GM18867 (cell line): ENCODE measurements at regions not wholly inside any gene's neighbourhood (a gene's known extent, or its start where the extent isn't known, plus 50 kb on each side); places are given as distances from the start of the nearest gene placed in this dataset.
A peak's percentile ranks its signal among the peaks of the same experiment; 100 is the strongest.

Source experiments
- ATAC-seq: cut with Tn5 transposase; IDR thresholded peaks from one replicate; pipeline ENCODE4 v1.9.1; 2021; ENCODE audit warnings: mild to moderate bottlenecking, moderate library complexity; ENCODE audit not compliant: unreplicated experiment

DNA sequence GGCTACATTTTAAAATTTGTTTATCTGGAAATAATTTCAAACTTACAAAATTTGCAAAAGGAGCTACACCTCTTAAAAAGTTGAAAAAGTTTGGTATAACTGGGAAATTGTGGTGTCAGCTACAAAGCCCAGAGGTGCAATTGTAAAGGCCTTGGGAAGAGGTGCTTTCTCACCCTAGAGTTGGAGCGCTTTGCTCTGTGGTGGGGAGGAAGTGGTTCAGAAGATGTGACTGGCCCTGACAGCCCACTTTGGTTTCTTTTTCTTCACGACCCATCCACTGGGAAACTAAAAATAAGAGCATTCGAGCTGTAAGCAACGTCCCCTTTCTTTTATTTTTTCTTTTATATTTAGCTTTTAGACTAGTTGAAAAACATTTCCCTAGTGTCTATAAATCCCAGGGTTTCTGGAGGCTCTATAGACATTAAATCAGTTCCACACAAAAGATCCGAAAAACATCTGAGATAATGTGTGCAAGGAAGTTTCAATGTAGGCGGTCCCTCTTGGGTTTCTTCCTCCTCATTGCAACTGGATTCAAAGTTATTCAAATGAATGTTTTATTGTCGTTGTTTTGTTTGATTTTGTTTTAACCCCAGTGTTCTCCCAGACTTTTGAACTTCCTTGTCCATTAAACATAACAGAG, 397.8 kb downstream of the KIF16B start:
- ATAC-seq: peak; percentile 79

DNA sequence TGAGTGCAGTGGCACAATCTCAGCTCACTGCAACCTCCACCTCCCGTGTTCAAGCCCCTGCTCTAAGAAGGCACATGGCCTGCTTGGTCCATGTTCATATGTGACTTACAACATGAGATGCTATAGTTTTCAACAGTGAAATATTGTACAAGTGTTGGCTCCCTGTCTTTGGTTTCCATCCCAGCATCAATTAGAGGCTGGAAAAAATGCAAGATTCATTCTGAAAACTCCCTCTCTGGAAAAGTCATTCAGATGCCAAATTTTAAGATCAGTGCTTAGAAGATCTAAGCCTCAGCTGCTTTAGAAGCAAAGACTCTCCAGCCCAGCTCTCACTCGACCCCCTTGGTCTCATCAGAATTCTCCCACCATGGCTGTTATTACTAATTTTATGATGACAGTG, 398.9 kb downstream of the KIF16B start:
- ATAC-seq: no peak

DNA sequence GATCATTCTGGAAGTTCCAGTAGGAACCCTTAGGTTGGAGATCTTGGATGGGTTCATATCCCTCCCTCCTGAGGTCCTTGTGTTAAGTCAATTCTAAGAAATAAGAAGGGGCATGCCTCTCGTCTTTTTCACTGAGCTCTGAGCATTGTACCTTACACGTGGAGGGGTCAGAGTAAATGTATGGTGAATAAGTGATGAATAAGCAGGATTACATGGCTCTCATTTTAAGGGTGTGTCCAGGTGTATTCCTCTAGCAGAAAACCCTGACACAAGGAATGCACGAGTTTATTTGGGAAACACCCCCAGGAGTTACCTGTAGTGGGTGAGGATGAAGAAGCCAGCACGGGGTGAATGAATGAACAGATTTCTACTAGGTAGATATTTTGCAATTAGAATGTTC, 400.2 kb downstream of the KIF16B start:
- ATAC-seq: no peak

DNA sequence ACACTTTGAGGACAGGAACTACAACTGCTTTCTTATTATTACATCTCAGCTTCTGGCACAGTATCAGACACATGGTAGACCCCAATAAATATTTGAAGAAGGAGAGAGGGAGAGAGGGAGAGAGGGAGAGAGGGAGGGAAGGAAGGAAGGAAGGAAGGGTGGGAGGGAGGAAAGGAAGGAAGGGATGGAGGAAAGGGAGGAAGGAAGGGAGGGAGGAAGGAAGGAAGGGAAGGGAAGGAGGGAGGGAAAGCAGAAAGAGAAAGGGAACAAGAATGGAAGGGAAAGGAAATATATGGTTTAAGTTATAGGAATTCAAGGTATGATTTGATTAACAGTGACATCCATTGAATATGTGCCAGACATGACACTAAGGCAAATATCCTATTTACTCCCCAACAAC, 402.1 kb downstream of the KIF16B start:
- no peak for ATAC-seq

DNA sequence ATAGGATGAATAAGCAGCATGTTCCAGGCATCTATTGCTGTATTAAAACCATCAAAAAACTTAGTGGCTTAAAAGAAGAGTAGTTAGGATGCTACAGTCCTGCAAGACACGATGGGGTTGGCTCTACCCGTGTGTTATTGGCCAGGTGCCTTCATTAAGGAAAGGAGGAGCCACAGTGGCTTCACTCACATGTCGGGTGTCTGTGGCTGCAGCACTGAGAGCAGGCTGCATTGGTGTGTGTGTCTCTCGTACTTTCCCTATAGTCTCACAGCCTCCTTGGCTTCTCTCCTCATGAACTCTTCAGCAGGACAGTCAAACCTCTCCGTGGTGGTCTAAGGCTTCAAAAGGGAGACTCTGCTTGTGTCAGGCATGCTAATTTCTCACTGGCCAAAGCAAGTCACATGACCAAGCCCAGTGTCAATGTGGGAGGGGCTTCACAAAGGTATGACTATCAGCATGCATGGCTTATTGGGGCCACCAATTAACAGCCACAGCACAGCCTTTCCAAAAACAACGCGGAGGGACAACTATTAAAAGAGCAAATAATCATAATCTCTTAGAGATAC, 402.8 kb downstream of the KIF16B start:
- no peak for ATAC-seq

DNA sequence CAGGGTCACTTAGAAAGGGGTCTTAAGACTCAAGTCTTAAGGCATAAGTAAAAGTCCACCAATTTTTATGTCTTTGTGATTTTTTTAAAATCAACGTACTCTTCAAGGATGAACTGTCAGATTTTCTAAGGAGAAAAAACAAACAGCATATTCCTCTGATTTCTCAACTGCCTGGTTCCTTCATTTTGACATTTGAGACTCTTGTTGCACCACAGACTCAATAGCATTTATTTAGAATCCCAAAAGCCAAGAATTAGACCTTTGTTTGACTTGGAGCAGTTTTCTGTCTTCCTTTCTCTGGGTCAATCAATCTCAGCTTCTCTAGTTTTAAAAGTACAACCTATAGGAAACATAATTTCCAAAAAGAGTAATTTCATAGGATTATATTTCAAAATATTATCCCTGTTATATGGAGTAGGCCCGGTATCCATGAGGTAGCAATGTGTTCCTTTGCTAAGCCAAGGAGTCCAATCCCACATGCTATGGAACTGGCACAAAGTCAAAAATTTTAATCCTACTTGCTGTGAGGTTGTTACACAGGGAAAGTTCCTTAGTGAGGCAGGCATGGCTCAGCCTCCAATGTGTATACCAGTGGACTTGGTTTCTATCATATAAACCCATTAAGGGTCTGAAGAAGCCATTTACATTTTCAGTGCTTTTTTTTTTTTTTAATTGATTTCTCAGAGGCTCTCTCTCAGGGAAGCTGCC, 405.7 kb downstream of the KIF16B start:
- no peak for ATAC-seq

DNA sequence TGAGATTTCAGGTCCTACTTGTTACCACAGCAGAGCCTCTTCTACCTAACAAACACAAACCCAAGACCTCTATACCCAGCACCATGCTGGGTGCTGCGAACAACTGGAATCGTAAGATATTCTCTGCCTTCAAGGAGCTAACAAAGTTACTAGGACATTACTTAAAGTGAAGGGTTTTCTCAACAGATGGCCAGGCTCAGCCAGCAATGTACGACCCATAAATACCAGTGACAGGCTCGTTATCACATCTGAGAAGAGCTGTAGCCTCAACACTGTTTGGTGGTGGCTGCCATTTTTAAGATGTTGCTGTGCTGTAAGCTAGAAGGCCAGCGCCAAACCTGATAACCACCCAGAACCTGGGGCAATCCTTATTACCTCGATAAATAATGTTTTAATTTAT, 406.5 kb downstream of the KIF16B start:
- no peak for ATAC-seq

DNA sequence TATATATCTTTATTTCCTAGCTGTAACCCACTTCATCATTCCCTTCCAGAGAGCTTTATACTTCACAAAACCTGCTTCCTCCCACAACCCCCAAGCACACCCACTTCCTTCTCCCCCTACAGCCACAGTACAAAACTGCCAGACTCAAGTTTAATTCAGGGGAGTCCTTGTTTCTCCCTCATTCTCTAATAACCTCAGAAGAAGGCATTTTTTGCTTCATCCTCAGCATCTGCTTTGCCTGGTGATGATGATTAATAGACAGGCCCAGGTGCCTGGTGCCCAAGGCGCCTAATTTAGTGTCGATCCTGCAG, 414.3 kb downstream of the KIF16B start:
- peak; percentile 50 for ATAC-seq

DNA sequence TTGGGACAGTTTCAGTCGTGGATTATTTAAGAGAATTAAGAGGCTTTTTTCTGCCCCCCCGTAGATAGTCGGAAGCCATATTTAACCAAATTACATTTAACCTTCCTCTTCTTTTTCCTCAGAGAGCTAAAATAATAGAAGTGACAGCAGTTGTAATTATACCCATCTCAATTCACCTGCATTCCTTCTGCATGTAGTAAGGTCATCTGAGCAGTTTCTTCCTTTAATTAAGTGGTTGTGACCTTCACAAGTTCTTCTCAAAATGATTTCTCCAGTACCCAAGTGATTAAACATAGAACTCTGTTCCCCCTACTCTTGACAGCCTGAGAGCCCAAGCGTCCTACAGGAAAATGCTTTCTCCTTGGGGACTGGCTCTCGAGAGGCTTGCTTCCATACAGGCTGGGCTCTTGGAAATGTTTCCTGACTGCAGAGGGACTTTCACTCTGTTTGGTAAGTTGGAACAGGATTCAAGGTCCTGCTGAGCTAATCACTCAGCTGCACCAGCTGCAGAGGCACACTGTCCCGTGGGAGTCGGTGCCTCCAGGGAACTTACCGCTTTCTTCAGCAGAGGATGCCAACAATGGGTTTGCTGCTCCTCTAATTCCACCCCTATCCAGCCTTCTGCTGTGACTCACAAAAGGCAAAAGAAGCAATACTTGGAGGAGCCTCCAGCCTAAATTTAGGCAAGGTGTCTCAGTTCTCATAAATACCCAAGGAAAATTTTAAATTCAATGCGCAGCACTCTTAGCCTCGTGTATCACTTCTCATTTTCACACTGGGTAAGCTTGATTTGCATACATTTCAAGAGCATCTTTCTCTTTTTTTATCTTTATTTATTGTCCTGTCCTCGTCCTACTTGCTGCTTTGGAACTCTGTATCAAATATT, 414.9 kb downstream of the KIF16B start:
- ATAC-seq: peak; percentile 89

DNA sequence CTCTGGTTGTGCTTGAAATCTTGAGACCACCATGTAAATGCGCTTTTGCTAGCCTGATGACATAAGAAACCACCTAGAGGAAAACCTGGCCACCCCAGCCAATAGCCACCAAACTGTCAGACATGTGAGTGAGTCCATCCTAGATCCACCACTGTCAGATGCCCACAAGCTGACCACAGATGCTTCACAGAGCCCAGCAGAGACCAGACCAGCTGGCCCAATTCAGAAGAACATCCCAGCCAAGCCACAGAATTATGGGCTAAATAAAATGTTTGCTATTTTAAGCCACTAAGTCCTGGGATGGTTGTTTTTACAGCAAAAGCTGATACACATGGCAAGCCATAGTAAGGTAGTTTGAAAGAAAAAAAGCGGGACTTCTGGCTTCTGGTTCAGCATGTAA, 425.3 kb downstream of the KIF16B start:
- ATAC-seq: no peak

DNA sequence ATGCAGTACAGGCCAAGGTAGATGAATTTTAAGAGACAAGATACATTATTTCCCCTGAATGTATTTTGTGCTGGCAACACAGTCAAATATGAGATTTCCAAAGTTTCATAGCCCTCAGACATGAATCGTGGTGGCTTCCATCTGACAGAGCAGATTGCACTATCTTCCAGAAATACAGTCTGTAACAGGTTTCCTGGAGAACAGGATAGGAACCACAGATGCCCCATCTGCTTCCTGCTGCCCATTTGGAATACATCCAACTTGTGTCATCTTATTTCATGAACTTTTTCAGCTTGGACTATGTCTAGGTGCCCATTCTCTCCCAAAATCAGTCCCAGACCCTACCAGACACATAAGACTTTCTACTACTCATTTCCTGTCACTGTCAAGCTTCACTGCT, 426.0 kb downstream of the KIF16B start:
- no peak for ATAC-seq

DNA sequence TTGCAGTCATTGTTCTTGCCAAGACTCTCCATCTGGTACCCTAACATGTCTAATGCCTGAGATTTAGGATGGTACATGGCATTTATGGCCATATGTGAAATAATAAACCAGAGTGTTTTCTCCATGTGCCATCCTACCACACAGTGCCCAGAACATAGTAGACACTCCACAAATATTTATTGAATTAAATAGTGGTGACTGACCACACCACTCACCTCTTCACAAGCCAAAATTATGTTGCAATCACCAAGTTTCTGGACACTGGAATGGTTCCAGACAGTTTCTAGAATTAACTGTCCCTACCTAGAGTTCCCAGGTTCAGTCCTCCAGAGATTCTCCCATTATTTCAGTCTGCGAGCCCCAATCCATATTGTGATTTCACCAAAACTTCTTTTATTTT, 427.3 kb downstream of the KIF16B start:
- ATAC-seq: no peak

DNA sequence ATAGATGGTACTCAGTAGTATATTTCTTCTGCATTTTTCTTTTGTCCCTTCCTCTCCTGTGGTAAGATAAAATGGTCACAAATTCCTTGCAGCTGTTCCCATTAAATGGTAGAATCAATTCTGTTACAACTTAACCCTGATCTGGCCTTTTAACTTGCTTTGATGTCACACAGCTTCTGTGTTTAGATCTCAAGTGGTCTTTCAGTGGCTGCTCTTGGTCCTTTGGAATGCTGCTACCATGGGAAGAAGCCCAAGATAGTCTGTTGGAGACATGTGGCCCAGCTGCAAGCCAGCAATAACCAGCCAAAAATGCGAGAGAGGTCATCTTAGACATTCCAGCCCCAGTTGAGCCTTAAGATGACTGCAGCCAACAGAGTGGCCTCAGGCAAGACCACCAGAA, 429.7 kb downstream of the KIF16B start:
- no peak for ATAC-seq

DNA sequence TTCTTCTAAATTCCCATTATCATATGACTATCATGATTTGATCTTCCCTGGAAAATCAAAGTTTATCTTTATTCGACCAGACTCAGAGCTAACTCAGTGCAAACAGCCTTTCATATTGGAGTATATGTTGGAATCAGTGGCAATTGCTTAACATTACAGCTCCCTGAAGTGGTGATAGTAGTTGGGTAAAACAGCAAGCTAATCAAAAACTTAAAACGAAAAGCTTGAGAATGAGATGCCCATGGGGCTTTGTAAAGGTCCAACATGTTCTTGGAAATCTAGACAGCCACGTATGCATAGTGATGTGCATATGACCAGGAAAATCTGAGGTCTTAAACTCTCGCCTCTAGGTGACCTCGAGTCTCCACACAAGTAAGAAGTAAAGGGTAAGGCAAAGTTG, 437.6 kb downstream of the KIF16B start:
- ATAC-seq: no peak

DNA sequence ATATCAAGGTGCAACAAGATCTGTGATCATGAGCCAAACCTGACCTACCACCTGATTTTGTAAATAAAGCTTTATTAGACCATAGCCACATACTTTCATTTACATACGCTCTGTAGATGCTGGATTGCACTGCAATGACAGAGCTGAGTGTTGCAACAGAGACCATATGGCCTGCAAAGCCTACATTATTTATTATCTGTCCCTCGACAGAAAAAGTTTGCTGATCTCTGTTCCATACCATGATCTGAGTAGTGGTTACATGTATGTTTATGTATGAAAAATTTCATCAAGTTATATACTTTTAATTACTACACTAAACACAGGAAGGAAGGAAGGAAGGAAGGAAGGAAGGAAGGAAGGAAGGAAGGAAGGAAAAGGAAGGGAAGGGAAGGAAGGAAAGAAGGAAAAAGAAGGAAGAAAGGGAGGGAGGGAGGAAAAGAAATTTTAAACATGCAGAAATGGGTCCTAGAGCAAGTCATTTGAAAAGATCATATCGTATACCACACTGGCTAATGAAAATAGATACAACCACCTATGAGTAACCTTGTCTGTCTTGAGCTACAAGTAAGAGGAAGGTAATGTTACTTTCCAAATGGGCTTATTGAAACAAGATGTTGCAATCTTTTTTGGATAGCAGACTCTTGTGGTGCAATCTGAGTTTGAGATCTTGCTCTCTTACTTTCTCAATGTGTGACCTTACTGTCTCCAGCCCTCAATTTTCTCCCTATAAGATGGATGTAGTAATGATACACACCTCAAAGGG, 441.0 kb downstream of the KIF16B start:
- no peak for ATAC-seq

DNA sequence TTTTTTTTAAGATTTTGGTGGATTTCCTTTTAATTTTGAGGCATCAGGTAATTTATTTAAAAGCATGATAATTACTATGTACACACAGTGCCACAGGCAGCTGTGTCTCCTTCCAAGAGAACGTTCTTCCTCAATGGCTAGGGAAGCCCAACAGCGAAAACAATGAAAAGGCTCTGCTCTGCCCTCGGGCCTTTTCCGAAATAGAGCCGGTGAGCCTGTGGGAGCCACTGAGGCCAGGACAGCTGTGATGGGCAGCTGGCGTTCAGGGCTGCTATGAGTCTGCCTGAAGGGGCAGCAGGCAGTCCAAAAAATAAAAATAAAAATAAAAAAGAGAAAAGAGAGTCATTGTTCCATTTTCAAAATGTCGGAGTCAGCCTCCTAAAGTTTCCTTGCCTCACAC, 443.8 kb downstream of the KIF16B start:
- ATAC-seq: no peak

DNA sequence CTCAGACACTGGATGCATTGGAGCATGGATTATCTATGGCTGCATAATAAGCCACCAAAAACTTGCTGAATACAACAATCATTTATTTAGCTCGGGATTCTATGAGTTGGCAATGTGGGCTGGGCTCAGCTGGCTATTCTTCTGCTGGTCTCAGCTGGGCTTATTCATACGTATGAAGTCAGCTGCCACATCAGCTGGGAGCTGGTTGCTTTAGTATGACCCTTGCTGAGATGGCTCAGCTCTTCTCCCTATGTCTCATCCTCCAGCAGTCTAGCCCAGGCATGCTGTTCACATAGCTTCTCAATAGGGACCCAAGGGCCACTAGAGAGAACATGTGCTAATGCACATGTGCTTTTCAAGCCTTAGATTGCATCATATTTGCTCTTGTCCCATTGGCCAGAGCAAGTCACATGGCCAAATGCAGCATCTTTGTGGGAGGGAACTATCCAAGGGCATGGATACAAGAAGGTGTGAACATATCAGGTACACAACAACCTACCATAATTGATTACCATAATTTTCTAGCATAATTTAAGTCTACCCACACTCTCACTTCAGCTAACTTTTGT, 444.6 kb downstream of the KIF16B start:
- no peak for ATAC-seq

DNA sequence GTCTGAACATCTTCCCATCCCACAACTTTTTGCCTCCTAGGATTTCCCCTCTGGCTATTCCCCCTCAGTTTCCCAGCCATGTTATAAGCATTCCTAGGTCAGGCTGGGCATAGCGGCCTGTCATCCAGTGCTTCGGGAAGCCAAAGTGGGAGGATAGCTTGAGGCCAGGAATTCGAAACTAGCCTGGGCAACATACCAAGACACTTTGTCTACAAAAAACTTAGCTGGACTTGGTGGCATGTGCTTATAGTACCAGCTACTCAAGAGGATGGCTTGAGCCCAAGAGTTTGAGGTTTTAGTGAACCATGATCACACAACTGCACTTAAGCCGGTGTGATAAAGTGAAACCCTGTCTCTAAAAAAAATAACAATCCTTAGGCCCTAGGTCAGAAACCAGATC, 447.4 kb downstream of the KIF16B start:
- ATAC-seq: no peak

DNA sequence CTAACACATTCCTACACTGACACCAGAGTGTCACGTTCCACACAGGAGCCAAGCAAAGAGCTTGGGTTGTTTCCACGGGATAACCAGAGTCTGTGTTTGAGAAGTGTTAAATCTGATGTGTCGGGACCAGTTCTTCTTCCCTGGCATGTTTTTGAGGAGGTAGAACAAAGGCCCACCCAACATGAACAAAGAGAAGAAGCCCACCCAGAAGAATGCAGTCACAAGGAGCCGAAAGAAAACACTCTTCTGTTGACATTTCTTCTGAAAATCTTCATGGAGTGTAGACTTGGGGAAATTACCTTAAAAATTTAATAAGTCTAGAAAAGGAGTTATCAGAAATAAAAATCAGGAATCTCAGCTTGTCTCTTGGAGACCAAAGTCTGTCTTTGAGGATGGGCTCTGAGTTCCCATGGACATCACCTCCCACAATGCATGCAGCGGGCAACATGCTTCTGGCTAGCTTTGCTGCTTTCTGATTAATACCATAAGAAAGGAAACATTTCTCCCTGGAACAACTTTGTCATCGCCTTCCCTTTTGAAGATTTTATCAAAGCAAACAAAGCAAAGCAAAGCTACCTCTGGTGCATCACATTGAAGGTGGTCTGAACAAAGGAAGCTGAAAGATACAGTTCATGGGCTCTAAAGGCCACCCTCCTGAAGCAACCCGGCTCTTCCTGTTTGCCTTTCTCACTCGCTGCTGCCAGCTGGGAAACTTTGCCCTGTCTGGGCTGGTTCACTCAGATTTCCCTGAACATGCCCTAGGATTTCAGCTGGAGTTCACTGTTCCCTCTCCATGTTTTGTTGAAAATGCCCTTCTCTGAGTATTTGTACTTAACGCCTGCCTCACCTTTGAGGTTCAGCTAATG, 448.1 kb downstream of the KIF16B start:
- no peak for ATAC-seq

DNA sequence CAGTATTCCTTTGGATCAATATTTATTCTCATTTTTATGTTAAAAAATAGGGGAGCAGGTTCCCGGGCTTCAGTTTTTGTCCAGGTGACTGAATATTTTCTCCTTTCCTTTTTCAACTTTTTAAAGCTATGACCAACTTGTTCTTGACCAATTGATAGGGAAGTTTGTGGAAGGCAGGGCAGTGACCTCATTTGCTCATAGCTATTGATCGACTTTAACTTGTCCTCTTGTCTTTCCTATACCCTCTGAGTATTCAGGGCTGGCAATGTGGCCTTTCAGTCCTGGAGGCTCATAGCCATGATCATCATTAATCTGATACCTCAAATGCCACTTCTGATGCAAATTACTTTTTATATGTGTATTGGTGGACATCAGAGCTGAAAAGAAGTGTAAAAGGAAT, 448.8 kb downstream of the KIF16B start:
- no peak for ATAC-seq
